ENCODE measurements at regions not wholly inside any gene's neighbourhood (a gene's known extent, or its start where the extent isn't known, plus 50 kb on each side); places are given as distances from the start of the nearest gene placed in this dataset.

DNA sequence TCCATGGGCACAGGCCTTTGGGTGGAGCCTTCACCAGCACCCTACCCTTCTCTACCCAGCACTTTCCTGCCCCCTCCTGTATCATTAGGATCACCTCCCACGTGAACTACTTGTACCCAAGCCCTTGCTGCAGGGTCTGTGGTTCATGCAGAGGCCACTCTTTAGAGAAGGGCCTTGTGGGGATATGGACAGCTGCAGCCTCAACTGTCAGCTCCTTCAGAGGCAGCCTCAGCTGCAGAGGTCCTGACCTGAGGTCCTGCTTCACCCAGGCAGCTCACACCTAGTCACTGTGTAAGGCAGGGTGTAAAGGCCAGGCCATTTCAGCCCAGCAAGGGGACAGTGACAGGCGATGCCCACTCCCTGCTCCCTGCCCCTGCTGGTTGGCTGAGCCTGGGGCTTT, 448.6 kb upstream of the PROK2 start:
- H2BK20ac ChIP-seq (ENCODE audit: low read depth, low read length, poor library complexity, severe bottlenecking) = no peak overlapping the region
- Mint-ChIP-seq H3K4me1 (peaks cover 2 to 8% of the 10 kb centered on the region in 2 experiments), H3K36me3 (ENCODE audit: insufficient read depth in 1 of 3, low read depth in 3 of 3) (no peaks in the 10 kb centered on the region), H3K27me3 (ENCODE audit: low read depth) (peaks cover 7% of the 10 kb centered on the region), H3K9me3 (peaks cover 0 to 2% of the 10 kb centered on the region in 2 experiments; a peak in 2 of 5 replicates), H3K27ac (no peak overlapping the region), H3K4me3 (no peak overlapping the region)
- no peak for DNase-seq
- no peak overlapping the region for H2AFZ ChIP-seq (ENCODE audit: low read length)
- no peak overlapping the region for H2BK5ac ChIP-seq (ENCODE audit: insufficient read length, low read length)
- no peak overlapping the region for H3K9ac ChIP-seq (ENCODE audit: extremely low read depth, insufficient read length, low read length)
- H3K9me3 ChIP-seq (ENCODE audit: control insufficient read depth, low read depth, low read length) = no peaks in the 10 kb centered on the region
- no peaks in the 10 kb centered on the region for H4K20me1 ChIP-seq (ENCODE audit: control insufficient read depth, insufficient read depth, insufficient read length)
- H2BK15ac ChIP-seq (ENCODE audit: low read depth, low read length) = no peak overlapping the region
- H2AK5ac ChIP-seq (ENCODE audit: insufficient read length, low read length) = no peak overlapping the region
- no peak overlapping the region for H3K14ac ChIP-seq (ENCODE audit: insufficient read depth, low read length)
- no peak overlapping the region for H3K23ac ChIP-seq (ENCODE audit: insufficient read length, low read depth, low read length)
- no peaks in the 10 kb centered on the region for H3K23me2 ChIP-seq (ENCODE audit: insufficient read length, low read depth, low read length, poor library complexity, severe bottlenecking)
- no peak overlapping the region for H4K5ac ChIP-seq (ENCODE audit: insufficient read length, low read depth, low read length)
- no peak overlapping the region for H3K4me2 ChIP-seq (ENCODE audit: insufficient read depth, insufficient read length, low read length)
- no peak overlapping the region for H3K4ac ChIP-seq (ENCODE audit: low read depth, low read length)
- no peak overlapping the region for H4K8ac ChIP-seq (replicated peaks; ENCODE audit: insufficient read length, low read depth, low read length)
- WGBS (ENCODE audit: extremely low coverage, insufficient read length, low lambda C conversion rate) = no CpG with 5 or more reads among the region's 2 CpGs
- H2BK12ac ChIP-seq (ENCODE audit: insufficient read length, low read depth, low read length) = no peak overlapping the region
- H3K18ac ChIP-seq (ENCODE audit: insufficient read length, low read depth, low read length) = no peak overlapping the region
- no peaks in the 10 kb centered on the region for H3K27me3 ChIP-seq (ENCODE audit: insufficient read depth, low read length)
- no peak overlapping the region for H3K56ac ChIP-seq (ENCODE audit: insufficient read length, low read depth, low read length)
- no peak for TF ChIP-seq CTCF (conservative IDR thresholded peaks at IDR 0.05)
- no peaks in the 10 kb centered on the region for H3K79me2 ChIP-seq (ENCODE audit: insufficient read depth, low read length)
- no peaks in the 10 kb centered on the region for H3K4me1 ChIP-seq (ENCODE audit: insufficient read depth, low read length)
- no peak overlapping the region for H3K27ac ChIP-seq (ENCODE audit: insufficient read length, low read depth, low read length)
- no peaks in the 10 kb centered on the region for H3K79me1 ChIP-seq (ENCODE audit: insufficient read depth, low read depth, low read length, poor library complexity, severe bottlenecking)
- no peak overlapping the region for H4K91ac ChIP-seq (ENCODE audit: insufficient read length, low read depth, low read length)
- no peak overlapping the region for H3T11ph ChIP-seq (ENCODE audit: low read length)
- H2BK120ac ChIP-seq (ENCODE audit: low read depth, low read length, poor library complexity, severe bottlenecking) = no peak overlapping the region

Measured in H9 (cell line).